ENCODE measurements at regions not wholly inside any gene's neighbourhood (a gene's known extent, or its start where the extent isn't known, plus 50 kb on each side); places are given as distances from the start of the nearest gene placed in this dataset.
A peak's percentile ranks its signal among the peaks of the same experiment; 100 is the strongest.

DNA sequence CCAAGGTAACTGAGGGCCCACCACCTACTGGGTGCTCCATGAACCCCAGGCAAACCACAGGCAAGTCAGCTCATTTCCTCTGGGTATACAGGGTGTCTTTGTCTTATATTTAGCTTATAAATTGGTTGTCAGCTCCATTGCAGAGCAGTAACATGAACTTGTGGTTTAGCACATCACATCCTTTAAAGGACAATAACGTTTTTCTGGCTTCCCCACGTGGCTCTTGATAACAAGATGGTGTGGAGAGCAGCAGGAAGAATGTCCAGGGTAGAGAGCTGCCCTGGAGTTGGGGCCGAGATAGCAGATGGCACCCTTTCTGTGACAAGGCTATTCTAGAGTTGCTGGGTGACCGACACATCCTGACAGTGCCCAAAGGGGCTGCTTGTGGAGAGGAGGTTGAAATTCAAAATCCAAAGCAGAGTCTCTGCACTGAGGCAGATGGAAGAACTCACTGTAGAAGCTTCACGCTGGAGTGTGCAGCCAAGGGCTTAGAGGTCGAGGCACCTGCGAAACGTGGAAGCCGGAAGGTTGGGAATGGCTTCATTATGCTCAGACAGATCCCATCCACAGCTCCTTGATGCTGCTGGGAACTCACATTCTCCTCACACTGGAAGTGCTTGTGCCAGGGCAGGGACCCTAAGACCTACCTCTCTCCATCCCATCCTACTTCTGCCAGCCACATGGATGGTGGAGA is 133.0 kb upstream of the FRY start:
- H3K9me3 Mint-ChIP-seq (ENCODE audit: insufficient read depth) = no peaks in the 10 kb centered on the region
- POLR2A ChIA-PET = interaction anchor here (0.6 kb wide), 1 partner anchor 94 kb away, joined by 3 read pairs; no protein-coding TSS in a partner anchor
- no peaks in the 10 kb centered on the region for H3K36me3 Mint-ChIP-seq (ENCODE audit: low read depth)
- H3K27ac Mint-ChIP-seq = peak overlapping the region; percentile 19
- peaks cover 20% of the 10 kb centered on the region for H3K4me1 Mint-ChIP-seq (ENCODE audit: low read depth)
- peaks cover 20% of the 10 kb centered on the region for H3K27me3 Mint-ChIP-seq (ENCODE audit: low read depth)
- CTCF ChIA-PET = interaction anchor here (4.5 kb wide), 1 partner anchor 12 kb away, joined by 23 read pairs; no protein-coding TSS in a partner anchor
- DNase-seq = no peak
- peak; percentile 30 for ATAC-seq
- H3K4me3 Mint-ChIP-seq = no peak overlapping the region

DNA sequence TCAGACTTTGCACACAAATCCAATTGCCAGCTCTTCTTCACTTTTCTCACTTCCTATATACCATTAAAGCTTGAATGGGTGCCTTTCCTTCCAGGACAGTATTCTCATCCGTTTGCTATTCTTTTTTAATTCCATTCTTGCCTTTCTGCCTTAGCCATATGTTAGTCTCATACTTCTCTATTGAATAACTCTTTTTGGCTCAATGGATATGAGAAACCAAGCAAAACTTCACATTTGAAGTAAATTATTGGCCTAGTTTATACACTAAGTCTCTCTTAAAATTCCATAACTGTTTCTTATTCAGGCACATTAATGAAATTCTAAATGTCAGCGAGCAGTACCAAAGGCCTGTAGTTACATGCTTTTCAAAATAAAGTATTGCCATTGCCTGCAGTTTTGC is 129.6 kb upstream of the FRY start:
- no peak for DNase-seq
- POLR2A ChIA-PET = no interaction called here
- no peak for ATAC-seq
- Mint-ChIP-seq H3K27ac (no peak overlapping the region), H3K36me3 (ENCODE audit: low read depth) (no peaks in the 10 kb centered on the region), H3K9me3 (ENCODE audit: insufficient read depth) (no peaks in the 10 kb centered on the region), H3K4me1 (ENCODE audit: low read depth) (peaks cover 31% of the 10 kb centered on the region), H3K4me3 (no peak overlapping the region), H3K27me3 (ENCODE audit: low read depth) (peaks cover 27% of the 10 kb centered on the region)
- CTCF ChIA-PET = no interaction called here

DNA sequence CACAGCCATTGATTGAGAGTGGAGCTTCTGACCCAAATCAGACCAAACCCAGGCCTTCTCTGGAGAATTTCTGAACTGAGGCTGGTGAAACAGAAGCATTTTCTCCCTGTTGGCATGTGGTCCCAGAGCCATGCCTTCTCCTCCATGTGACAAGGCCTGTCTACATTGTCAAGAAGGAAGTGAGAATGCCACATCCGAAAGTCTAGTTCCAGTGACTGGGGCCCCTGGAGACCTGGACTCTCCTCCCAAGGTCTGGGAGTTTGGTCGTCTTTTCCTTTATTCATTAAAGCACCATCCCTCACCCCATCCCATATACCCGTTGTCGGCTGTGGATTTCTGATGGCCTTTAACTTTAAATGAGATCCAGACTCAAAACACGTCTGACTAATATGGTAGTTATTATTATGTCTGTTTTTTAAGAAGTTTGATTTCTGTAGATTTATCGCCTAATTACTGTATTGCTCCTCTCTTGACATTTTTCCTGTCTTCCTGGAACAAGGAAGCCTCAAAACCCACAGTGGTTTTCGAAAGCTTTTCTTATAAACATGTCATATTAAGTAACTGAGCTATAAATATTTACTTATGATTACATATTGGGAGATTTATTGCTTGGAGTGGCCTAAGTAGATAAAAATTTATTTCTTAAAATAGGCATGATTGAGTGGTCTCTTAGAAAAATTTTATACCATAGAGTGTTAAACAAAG is 128.3 kb upstream of the FRY start:
- POLR2A ChIA-PET = no interaction called here
- peaks cover 35% of the 10 kb centered on the region for H3K27me3 Mint-ChIP-seq (ENCODE audit: low read depth)
- peaks cover 28% of the 10 kb centered on the region for H3K4me1 Mint-ChIP-seq (ENCODE audit: low read depth)
- DNase-seq (no peak), ATAC-seq (no peak)
- no peak overlapping the region for H3K4me3 Mint-ChIP-seq
- CTCF ChIA-PET = no interaction called here
- H3K9me3 Mint-ChIP-seq (ENCODE audit: insufficient read depth) = no peaks in the 10 kb centered on the region
- H3K36me3 Mint-ChIP-seq (ENCODE audit: low read depth) = no peaks in the 10 kb centered on the region
- H3K27ac Mint-ChIP-seq = no peak overlapping the region

DNA sequence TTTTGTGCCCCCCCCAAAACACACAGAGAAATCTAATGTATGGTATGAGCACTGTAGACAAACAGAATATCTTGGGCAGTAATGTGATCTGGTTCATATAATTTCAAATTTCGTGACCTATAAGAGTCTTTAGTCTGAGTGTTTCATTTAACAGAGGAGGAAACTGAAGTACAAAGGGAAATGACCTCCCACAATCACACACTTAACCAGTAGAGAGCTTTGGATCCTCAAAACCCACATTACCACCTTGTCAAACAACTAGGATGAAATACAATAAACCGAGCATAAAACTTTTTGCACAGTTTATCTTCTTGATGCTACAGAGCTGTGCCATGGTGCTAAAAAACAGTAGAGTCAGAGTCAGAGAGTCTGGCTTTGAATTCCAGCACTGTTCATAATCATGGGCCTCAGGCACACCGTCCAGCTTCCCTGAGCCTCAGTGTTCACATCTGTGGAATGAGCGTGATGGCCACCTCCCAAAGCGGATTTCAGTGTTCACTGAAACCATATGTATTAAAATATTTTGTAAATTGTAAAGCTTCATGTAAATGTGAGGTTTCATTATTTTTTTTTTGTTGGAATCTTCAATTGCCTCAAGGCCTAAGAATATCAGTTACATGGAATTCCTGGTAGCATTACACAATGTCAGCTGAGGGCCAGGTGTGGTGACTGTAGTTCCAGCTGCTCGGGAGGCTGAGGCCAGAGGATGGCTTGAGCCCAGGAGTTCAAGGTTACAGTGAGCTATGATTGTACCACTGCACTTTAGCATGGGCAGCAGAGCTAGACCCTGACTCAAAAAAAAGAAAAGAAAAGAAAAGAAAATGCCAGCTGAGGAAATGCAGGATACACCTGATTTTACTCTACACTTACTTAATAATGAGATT is 126.4 kb upstream of the FRY start:
- Mint-ChIP-seq H3K36me3 (ENCODE audit: low read depth) (no peaks in the 10 kb centered on the region), H3K9me3 (ENCODE audit: insufficient read depth) (no peaks in the 10 kb centered on the region), H3K27ac (no peak overlapping the region), H3K4me3 (no peak overlapping the region), H3K27me3 (ENCODE audit: low read depth) (peaks cover 40% of the 10 kb centered on the region), H3K4me1 (ENCODE audit: low read depth) (peaks cover 27% of the 10 kb centered on the region)
- ATAC-seq = no peak
- POLR2A ChIA-PET = no interaction called here
- CTCF ChIA-PET = interaction anchor here (1.5 kb wide), 1 partner anchor 11 kb away, joined by 3 read pairs; no protein-coding TSS in a partner anchor
- DNase-seq = no peak

GRCh38 chr13:31905961-31906360 is 125.6 kb upstream of the FRY start:
- Mint-ChIP-seq H3K4me3 (no peak overlapping the region), H3K27me3 (ENCODE audit: low read depth) (peaks cover 34% of the 10 kb centered on the region), H3K27ac (no peak overlapping the region), H3K9me3 (ENCODE audit: insufficient read depth) (no peaks in the 10 kb centered on the region), H3K36me3 (ENCODE audit: low read depth) (no peaks in the 10 kb centered on the region), H3K4me1 (ENCODE audit: low read depth) (peaks cover 27% of the 10 kb centered on the region)
- DNase-seq = no peak
- ChIA-PET CTCF (interaction anchor here (1.5 kb wide), 1 partner anchor 10 kb away, joined by 3 read pairs; no protein-coding TSS in a partner anchor), POLR2A (no interaction called here)
- no peak for ATAC-seq

GRCh38 chr13:31908696-31909411 is 122.7 kb upstream of the FRY start:
- no peaks in the 10 kb centered on the region for H3K36me3 Mint-ChIP-seq (ENCODE audit: low read depth)
- ChIA-PET POLR2A (no interaction called here), CTCF (interaction anchor here (0.6 to 3.4 kb wide), 20 partner anchors 11 to 406 kb away, joined by 3 to 40 read pairs (median 5); partner anchors contain the start of genes BRCA2 and ZAR1L)
- H3K4me1 Mint-ChIP-seq (ENCODE audit: low read depth) = peaks cover 11% of the 10 kb centered on the region
- no peak overlapping the region for H3K27ac Mint-ChIP-seq
- H3K27me3 Mint-ChIP-seq (ENCODE audit: low read depth) = peaks cover 33% of the 10 kb centered on the region
- ATAC-seq (no peak), DNase-seq (no peak)
- H3K9me3 Mint-ChIP-seq (ENCODE audit: insufficient read depth) = no peaks in the 10 kb centered on the region
- H3K4me3 Mint-ChIP-seq = no peak overlapping the region

GRCh38 chr13:31909864-31910551 is 121.6 kb upstream of the FRY start:
- Mint-ChIP-seq H3K4me3 (no peak overlapping the region), H3K4me1 (ENCODE audit: low read depth) (peaks cover 4% of the 10 kb centered on the region), H3K27me3 (ENCODE audit: low read depth) (peaks cover 30% of the 10 kb centered on the region), H3K27ac (no peak overlapping the region), H3K9me3 (ENCODE audit: insufficient read depth) (no peaks in the 10 kb centered on the region), H3K36me3 (ENCODE audit: low read depth) (no peaks in the 10 kb centered on the region)
- ChIA-PET CTCF (interaction anchor here (0.6 to 3.4 kb wide), 48 partner anchors 10 to 970 kb away, joined by 3 to 40 read pairs (median 4); partner anchors contain the start of genes BRCA2, FRY and ZAR1L), POLR2A (interaction anchor here (0.7 to 1.4 kb wide), 3 partner anchors 9 to 405 kb away, joined by 3 to 4 read pairs (median 3); partner anchors contain the start of genes BRCA2 and ZAR1L)
- ATAC-seq (no peak), DNase-seq (peak; percentile 68)

DNA sequence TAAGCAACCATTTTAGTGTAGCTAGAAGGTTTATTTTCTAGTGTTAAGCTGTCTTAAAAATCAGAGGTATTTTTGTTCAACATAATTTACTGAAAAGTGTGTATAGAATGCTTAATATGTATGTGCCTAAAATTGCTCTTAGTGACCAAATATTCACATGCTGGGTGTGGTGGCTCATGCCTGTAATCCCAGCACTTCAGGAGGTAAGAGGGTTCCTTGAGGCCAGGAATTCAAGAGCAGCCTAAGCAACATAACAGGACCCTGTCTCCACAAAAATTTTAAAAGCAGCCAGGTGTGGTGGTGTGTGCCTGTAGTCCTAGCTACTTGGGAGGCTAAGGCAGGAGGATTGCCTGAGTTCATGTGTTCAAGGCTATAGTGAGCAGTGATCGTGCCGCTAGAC is 120.9 kb upstream of the FRY start:
- Mint-ChIP-seq H3K4me3 (no peak overlapping the region), H3K9me3 (ENCODE audit: insufficient read depth) (no peaks in the 10 kb centered on the region), H3K36me3 (ENCODE audit: low read depth) (no peaks in the 10 kb centered on the region), H3K27ac (no peak overlapping the region), H3K4me1 (ENCODE audit: low read depth) (peaks cover 4% of the 10 kb centered on the region), H3K27me3 (ENCODE audit: low read depth) (peaks cover 28% of the 10 kb centered on the region)
- ChIA-PET CTCF (interaction anchor here (0.7 to 3.4 kb wide), 40 partner anchors 9 to 970 kb away, joined by 3 to 40 read pairs (median 4); partner anchors contain the start of genes BRCA2, FRY and ZAR1L), POLR2A (interaction anchor here (0.9 to 1.4 kb wide), 2 partner anchors 8 to 404 kb away, joined by 3 read pairs; partner anchors contain the start of genes BRCA2 and ZAR1L)
- ATAC-seq (no peak), DNase-seq (no peak)

- DNase-seq = no peak
- no peaks in the 10 kb centered on the region for H3K9me3 Mint-ChIP-seq (ENCODE audit: insufficient read depth)
- no peak overlapping the region for H3K27ac Mint-ChIP-seq
- H3K4me1 Mint-ChIP-seq (ENCODE audit: low read depth) = peaks cover 4% of the 10 kb centered on the region
- ChIA-PET POLR2A (no interaction called here), CTCF (interaction anchor here (1.8 kb wide), 1 partner anchor 17 kb away, joined by 5 read pairs; no protein-coding TSS in a partner anchor)
- ATAC-seq = no peak
- no peak overlapping the region for H3K4me3 Mint-ChIP-seq
- H3K27me3 Mint-ChIP-seq (ENCODE audit: low read depth) = peaks cover 12% of the 10 kb centered on the region
- H3K36me3 Mint-ChIP-seq (ENCODE audit: low read depth) = no peaks in the 10 kb centered on the region
Measured at GRCh38 chr13:31912647-31913401, 118.8 kb upstream of the FRY start.

DNA sequence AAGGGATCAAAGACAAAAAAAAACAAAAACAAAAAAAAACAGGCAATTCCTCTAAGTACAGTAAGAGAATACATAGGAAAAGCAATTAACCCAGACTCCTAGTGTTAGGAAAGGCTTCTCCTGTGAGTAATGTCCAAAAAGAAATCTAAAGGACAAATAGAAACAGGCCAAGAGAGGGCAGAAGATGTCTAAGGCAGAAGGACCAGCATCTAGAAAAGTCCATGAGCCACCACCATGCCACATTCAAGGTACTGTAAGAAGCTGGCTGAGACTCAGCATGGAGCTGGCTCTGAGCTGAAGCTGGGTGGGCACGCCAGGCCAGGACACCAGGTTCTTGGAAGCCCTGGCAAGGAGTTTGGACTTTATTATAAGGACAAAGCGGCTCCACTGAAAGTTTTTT is 118.1 kb upstream of the FRY start:
- Mint-ChIP-seq H3K27me3 (ENCODE audit: low read depth) (peaks cover 8% of the 10 kb centered on the region), H3K4me3 (no peak overlapping the region), H3K27ac (no peak overlapping the region), H3K4me1 (ENCODE audit: low read depth) (peaks cover 4% of the 10 kb centered on the region), H3K36me3 (ENCODE audit: low read depth) (no peaks in the 10 kb centered on the region), H3K9me3 (ENCODE audit: insufficient read depth) (no peaks in the 10 kb centered on the region)
- CTCF ChIA-PET = interaction anchor here (1.8 kb wide), 1 partner anchor 16 kb away, joined by 5 read pairs; no protein-coding TSS in a partner anchor
- ATAC-seq (no peak), DNase-seq (no peak)
- POLR2A ChIA-PET = no interaction called here

All from activated CD8-positive, alpha-beta T cell treated with anti-CD3 and anti-CD28 coated beads, Interleukin-2, amount 10 ng/mL, durations not matched to agents 7 days and 5 days (primary cell).